WTC11 (cell line): ENCODE measurements at regions not wholly inside any gene's neighbourhood (a gene's known extent, or its start where the extent isn't known, plus 50 kb on each side); places are given as distances from the start of the nearest gene placed in this dataset.

Experiments used
- ATAC-seq: fragments of 200-7000 bp; cut with Tn5 transposase; 2 replicates; pipeline ENCODE4 v1.10.0; 2021; ENCODE audit warnings: mild to moderate bottlenecking, moderate library complexity
- CTCF ChIA-PET: fragments of 300-600 bp; sonication (Branson Sonifier 250); formaldehyde crosslinking; loops from one replicate; lab custom pipeline; 2021; ENCODE audit warnings: antibody characterized with exemption; lab: Charles Lee
- POLR2A ChIA-PET: fragments of 350-600 bp; sonication (Branson Sonifier 250); formaldehyde crosslinking; loops from one replicate; lab custom pipeline; 2021; ENCODE audit warnings: antibody characterized with exemption; lab: Charles Lee
- DNase-seq: peaks from one replicate; pipeline ENCODE4 v3.0.0; 2021; ENCODE audit warnings: low spot score
- H3K27ac Mint-ChIP-seq: 2 replicates; pipeline ENCODE4 v1.8.0; 2021; ENCODE audit warnings: mixed read lengths
- H3K27me3 Mint-ChIP-seq: 2 replicates; pipeline ENCODE4 v1.8.0; 2021; ENCODE audit warnings: low read depth, mild to moderate bottlenecking, moderate library complexity, mixed read lengths
- H3K36me3 Mint-ChIP-seq: 2 replicates; pipeline ENCODE4 v1.8.0; 2021; ENCODE audit warnings: mixed read lengths
- H3K4me1 Mint-ChIP-seq: 2 replicates; pipeline ENCODE4 v1.8.0; 2022; ENCODE audit warnings: mixed read lengths
- H3K4me3 Mint-ChIP-seq: 2 replicates; pipeline ENCODE4 v1.8.0; 2021; ENCODE audit warnings: mild to moderate bottlenecking, moderate library complexity, mixed read lengths
- H3K9me3 Mint-ChIP-seq: 2 replicates; pipeline ENCODE4 v1.8.0; 2021; ENCODE audit warnings: mixed read lengths
- AR ChIP-seq: fragments of 250-450 bp; sonication (Bioruptor Pico); IDR thresholded peaks from 2 replicates; pipeline ENCODE4 v1.9.0; 2021; ENCODE audit warnings: mild to moderate bottlenecking
- CREB1 ChIP-seq: sonication (generic); formaldehyde crosslinking; IDR thresholded peaks from 2 replicates; pipeline ENCODE4 v1.8.0; 2023; ENCODE audit warnings: mild to moderate bottlenecking, missing genetic modification reagents
- E2F1 ChIP-seq: sonication (generic); formaldehyde crosslinking; IDR thresholded peaks from 2 replicates; pipeline ENCODE4 v1.8.0; 2022; ENCODE audit warnings: mild to moderate bottlenecking, missing genetic modification reagents
- ERG ChIP-seq: fragments of 250-450 bp; sonication (Bioruptor Pico); IDR thresholded peaks from 2 replicates; pipeline ENCODE4 v1.8.0; 2021; ENCODE audit warnings: mild to moderate bottlenecking
- FOXJ3 ChIP-seq: sonication (generic); formaldehyde crosslinking; IDR thresholded peaks from 2 replicates; pipeline ENCODE4 v1.9.0; 2021; ENCODE audit warnings: missing genetic modification reagents, mild to moderate bottlenecking, borderline replicate concordance
- FOXK1 ChIP-seq: sonication (generic); formaldehyde crosslinking; IDR thresholded peaks from 2 replicates; pipeline ENCODE4 v1.8.0; 2022; ENCODE audit warnings: mild to moderate bottlenecking, moderate library complexity, missing genetic modification reagents
- GRHL2 ChIP-seq: fragments of 250-450 bp; sonication (Bioruptor Pico); IDR thresholded peaks from 2 replicates; pipeline ENCODE4 v1.8.0; 2022; ENCODE audit warnings: mild to moderate bottlenecking, moderate library complexity; ENCODE audit not compliant: insufficient replicate concordance, severe bottlenecking
- HMGA2 ChIP-seq: fragments of 250-450 bp; sonication (Bioruptor Pico); IDR thresholded peaks from 2 replicates; pipeline ENCODE4 v1.4.0; 2021; ENCODE audit warnings: mild to moderate bottlenecking, moderate library complexity
- JUN ChIP-seq: sonication (generic); formaldehyde crosslinking; IDR thresholded peaks from 2 replicates; pipeline ENCODE4 v1.8.0; 2023; ENCODE audit warnings: mild to moderate bottlenecking, missing genetic modification reagents
- MAX ChIP-seq: sonication (generic); formaldehyde crosslinking; IDR thresholded peaks from 2 replicates; pipeline ENCODE4 v1.8.0; 2022; ENCODE audit warnings: mild to moderate bottlenecking, missing genetic modification reagents
- NR3C1 ChIP-seq: sonication (generic); formaldehyde crosslinking; conservative IDR thresholded peaks from 2 replicates; pipeline ENCODE4 v1.8.1; 2023; ENCODE audit warnings: low read depth, mild to moderate bottlenecking, missing genetic modification reagents
- OVOL2 ChIP-seq: fragments of 250-450 bp; sonication (Bioruptor Pico); IDR thresholded peaks from 2 replicates; pipeline ENCODE4 v1.9.0; 2021; ENCODE audit warnings: mild to moderate bottlenecking, borderline replicate concordance
- PREB ChIP-seq: sonication (generic); formaldehyde crosslinking; IDR thresholded peaks from 2 replicates; pipeline ENCODE4 v1.8.1; 2022; ENCODE audit warnings: mild to moderate bottlenecking, missing genetic modification reagents, moderate library complexity, borderline replicate concordance
- SMAD3 ChIP-seq: sonication (generic); formaldehyde crosslinking; IDR thresholded peaks from 2 replicates; pipeline ENCODE4 v1.8.0; 2022; ENCODE audit warnings: missing genetic modification reagents, mild to moderate bottlenecking, borderline replicate concordance
- SP1 ChIP-seq: sonication (generic); formaldehyde crosslinking; conservative IDR thresholded peaks from 2 replicates; pipeline ENCODE4 v1.8.1; 2022; ENCODE audit warnings: missing genetic modification reagents
- USF1 ChIP-seq: sonication (generic); formaldehyde crosslinking; IDR thresholded peaks from 2 replicates; pipeline ENCODE4 v1.8.0; 2022; ENCODE audit warnings: mild to moderate bottlenecking, missing genetic modification reagents
- ZMAT4 ChIP-seq: fragments of 250-450 bp; sonication (Bioruptor Pico); IDR thresholded peaks from 2 replicates; pipeline ENCODE4 v1.9.0; 2021; ENCODE audit warnings: mild to moderate bottlenecking
- ZNF232 ChIP-seq: sonication (generic); formaldehyde crosslinking; IDR thresholded peaks from 2 replicates; pipeline ENCODE4 v1.8.0; 2022; ENCODE audit warnings: mild to moderate bottlenecking, missing genetic modification reagents
- ZNF281 ChIP-seq: sonication (generic); formaldehyde crosslinking; IDR thresholded peaks from 2 replicates; pipeline ENCODE4 v1.8.0; 2023; ENCODE audit warnings: mild to moderate bottlenecking, missing genetic modification reagents
- ZNF317 ChIP-seq: sonication (generic); formaldehyde crosslinking; IDR thresholded peaks from 2 replicates; pipeline ENCODE4 v1.8.1; 2023; ENCODE audit warnings: low read depth, mild to moderate bottlenecking, moderate library complexity, missing genetic modification reagents, borderline replicate concordance
- ZNF416 ChIP-seq: fragments of 250-450 bp; sonication (Bioruptor Pico); IDR thresholded peaks from 2 replicates; pipeline ENCODE4 v1.9.0; 2021; ENCODE audit warnings: mild to moderate bottlenecking, inconsistent platforms
- ZNF425 ChIP-seq: fragments of 250-450 bp; sonication (Bioruptor Pico); conservative IDR thresholded peaks from 2 replicates; pipeline ENCODE4 v1.9.0; 2021; ENCODE audit warnings: mild to moderate bottlenecking
- ZNF671 ChIP-seq: fragments of 250-450 bp; sonication (Bioruptor Pico); IDR thresholded peaks from 2 replicates; pipeline ENCODE4 v1.8.0; 2021; ENCODE audit warnings: mild to moderate bottlenecking

- Mint-ChIP-seq H3K9me3 (no peaks in the 10 kb centered on the region), H3K27me3 (no peaks in the 10 kb centered on the region), H3K27ac (no peak overlapping the region), H3K36me3 (no peaks in the 10 kb centered on the region), H3K4me1 (no peaks in the 10 kb centered on the region), H3K4me3 (no peak overlapping the region)
- ChIA-PET POLR2A (no interaction called here), CTCF (no interaction called here)
- DNase-seq (no peak), ATAC-seq (no peak)
- TF ChIP-seq GRHL2 (CRISPR knock-in tag), result no peak
- no peak for TF ChIP-seq FOXK1
- TF ChIP-seq NR3C1 (CRISPR knock-in tag), result no peak
- TF ChIP-seq FOXJ3 (CRISPR knock-in tag), result no peak
- no peak for TF ChIP-seq PREB (CRISPR knock-in tag)
- no peak for TF ChIP-seq HMGA2
- TF ChIP-seq ZNF425 (CRISPR knock-in tag), result no peak
- no peak for TF ChIP-seq OVOL2 (CRISPR knock-in tag)
- no peak for TF ChIP-seq SMAD3 (CRISPR knock-in tag)
- TF ChIP-seq MAX, result no peak
- TF ChIP-seq ZNF232 (CRISPR knock-in tag), result no peak
- TF ChIP-seq ZNF671, result no peak
- TF ChIP-seq ZNF281 (CRISPR knock-in tag), result no peak
- no peak for TF ChIP-seq JUN
- no peak for TF ChIP-seq ERG (CRISPR knock-in tag)
- no peak for TF ChIP-seq AR (CRISPR knock-in tag)
These were observed 114.8 kb upstream of the MARCKS start for GRCh38 chr6:113742342-113742741.

GRCh38 chr6:113744861-113745260, 112.3 kb upstream of the MARCKS start:
- Mint-ChIP-seq H3K4me1 (no peaks in the 10 kb centered on the region), H3K4me3 (no peak overlapping the region), H3K27ac (no peak overlapping the region), H3K9me3 (no peaks in the 10 kb centered on the region), H3K36me3 (no peaks in the 10 kb centered on the region), H3K27me3 (no peaks in the 10 kb centered on the region)
- ATAC-seq, result no peak
- POLR2A ChIA-PET, result no interaction called here
- CTCF ChIA-PET, result interaction anchor here (1.4 kb wide), 2 partner anchors 114 to 250 kb away, joined by 3 to 5 read pairs; no protein-coding TSS in a partner anchor
- DNase-seq, result no peak
- no peak for TF ChIP-seq E2F1 (CRISPR knock-in tag)
- no peak for TF ChIP-seq CREB1 (CRISPR knock-in tag)
- TF ChIP-seq NR3C1 (CRISPR knock-in tag), result no peak
- no peak for TF ChIP-seq ZNF317
- TF ChIP-seq ZMAT4 (CRISPR knock-in tag), result no peak
- no peak for TF ChIP-seq USF1
- TF ChIP-seq SP1 (CRISPR knock-in tag), result no peak
- no peak for TF ChIP-seq ZNF416 (CRISPR knock-in tag)
